Activated T-helper 9 cell treated with anti-CD3 and anti-CD28 coated beads, Interleukin-2, amount 50 U/mL, for 16 hours (primary cell): ENCODE measurements at regions not wholly inside any gene's neighbourhood (a gene's known extent, or its start where the extent isn't known, plus 50 kb on each side); places are given as distances from the start of the nearest gene placed in this dataset.
"Not testable (repeated sequence)": the region's sequence is repeated elsewhere in the genome, so short reads cannot be mapped to it uniquely, and the experiment has no call there.

ENCODE experiments used
- DNase-seq: peaks from one replicate; pipeline ENCODE4 v3.0.0-alpha.2; 2020; ENCODE audit warnings: low read depth

DNA sequence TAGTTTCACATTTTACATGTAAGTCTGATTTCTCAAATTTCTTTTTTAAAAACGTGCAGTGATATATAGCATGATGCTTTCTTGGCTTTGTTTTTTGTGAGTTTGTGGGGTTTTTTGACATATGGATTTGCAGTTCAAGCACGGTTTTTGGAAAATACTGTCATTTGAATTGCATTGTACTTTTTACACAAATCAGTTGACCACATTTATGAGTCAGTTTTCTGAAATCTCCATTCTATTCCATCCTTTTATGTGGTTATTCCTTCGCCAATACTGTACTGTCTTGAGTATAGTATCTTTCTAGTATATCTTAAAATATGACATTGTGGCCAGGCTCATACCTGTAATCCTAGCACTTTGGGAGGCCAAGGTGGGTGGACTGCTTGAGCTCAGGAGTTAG lies 890.0 kb upstream of the CITED2 start:
- DNase-seq = no peak

DNA sequence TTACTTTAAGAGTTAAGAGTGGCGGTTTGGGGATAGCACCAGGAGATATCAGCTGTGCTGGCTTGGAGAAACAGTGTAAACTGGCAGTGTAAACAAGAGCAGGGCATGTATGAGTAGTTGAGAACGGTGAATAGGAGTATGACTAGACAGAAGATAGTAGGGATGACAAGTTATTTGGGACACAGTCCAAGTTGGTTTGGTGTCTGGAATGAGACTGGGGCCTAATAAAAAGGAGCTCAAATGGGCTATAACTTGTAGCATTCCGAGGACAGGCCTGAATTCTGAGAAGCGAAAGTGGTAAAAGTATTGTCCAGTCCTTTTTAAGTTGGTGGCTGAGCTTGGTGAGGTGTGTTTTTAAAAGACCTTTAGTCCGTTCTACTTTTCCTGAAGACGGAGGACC lies 883.9 kb upstream of the CITED2 start:
- DNase-seq = not testable (repeated sequence)

GRCh38 chr6:140256248-140256647 lies 881.8 kb upstream of the CITED2 start:
- no peak for DNase-seq

DNA sequence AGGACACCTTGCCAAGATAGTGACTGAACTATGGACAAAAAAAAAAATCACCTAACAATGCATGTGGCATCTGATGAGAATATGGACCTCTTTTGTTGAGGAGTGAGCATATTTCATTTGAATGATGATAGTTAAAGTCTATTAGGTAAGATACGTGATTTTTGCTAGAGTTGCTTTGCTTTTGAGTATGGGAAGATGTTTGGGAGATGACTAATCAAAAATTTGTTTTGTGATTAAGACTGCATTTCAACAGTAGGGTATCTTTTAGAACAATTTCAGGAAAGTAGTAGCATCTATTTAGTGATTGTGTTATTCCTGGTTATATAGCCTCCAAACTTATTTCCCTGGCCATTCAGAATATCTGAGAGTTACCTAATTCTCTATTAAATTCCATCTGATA lies 878.6 kb upstream of the CITED2 start:
- DNase-seq = no peak

DNA sequence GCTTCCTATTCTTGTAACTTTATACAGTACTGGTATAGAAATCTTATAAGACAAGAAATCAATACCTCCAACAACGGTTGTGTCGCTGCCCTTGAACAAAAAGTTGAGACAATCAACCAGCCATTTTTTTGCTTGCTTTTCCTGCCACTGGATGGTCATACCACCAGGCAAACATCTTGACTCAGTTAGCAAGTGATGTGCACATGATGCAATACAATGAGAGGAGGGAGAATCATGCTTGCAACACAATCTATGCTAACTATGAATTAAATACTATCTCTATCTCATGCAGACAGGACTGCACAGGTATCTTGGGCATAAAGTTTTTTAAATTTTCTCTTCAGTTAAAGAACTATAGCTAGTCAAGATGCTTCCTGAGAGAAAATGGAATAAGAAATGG lies 877.7 kb upstream of the CITED2 start:
- DNase-seq = no peak

- no peak for DNase-seq
These were observed 871.0 kb upstream of the CITED2 start for GRCh38 chr6:140245296-140246040.

GRCh38 chr6:140237251-140237650 lies 862.8 kb upstream of the CITED2 start:
- DNase-seq = no peak

GRCh38 chr6:140236732-140237131 lies 862.3 kb upstream of the CITED2 start:
- no peak for DNase-seq

DNA sequence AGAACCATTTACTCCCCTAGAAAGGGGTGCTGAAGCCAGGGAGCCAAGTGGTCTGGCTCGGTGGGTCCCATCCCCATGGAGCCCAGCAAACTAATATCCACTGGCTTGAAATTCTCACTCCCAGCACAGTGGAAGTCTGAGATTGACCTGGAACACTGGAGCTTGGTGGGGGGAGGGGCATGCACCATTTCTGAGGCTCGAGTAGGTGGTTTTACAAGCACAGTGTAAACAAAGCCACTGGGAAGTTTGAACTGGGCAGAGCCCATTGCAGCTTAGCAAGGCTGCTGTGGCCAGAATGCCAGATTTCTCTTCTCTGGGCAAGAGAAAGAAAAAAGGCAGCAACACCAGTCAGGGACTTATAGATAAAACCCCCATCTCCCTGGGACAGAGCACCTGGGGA lies 855.8 kb upstream of the CITED2 start:
- DNase-seq = no peak

GRCh38 chr6:140228491-140228890 lies 854.0 kb upstream of the CITED2 start:
- DNase-seq = no peak

GRCh38 chr6:140226637-140227036 lies 852.2 kb upstream of the CITED2 start:
- no peak for DNase-seq

GRCh38 chr6:140225701-140226436 lies 851.4 kb upstream of the CITED2 start:
- DNase-seq = no peak

GRCh38 chr6:140217283-140217682 lies 842.8 kb upstream of the CITED2 start:
- no peak for DNase-seq

- DNase-seq = no peak
These were observed 835.3 kb upstream of the CITED2 start for GRCh38 chr6:140209775-140210174.

GRCh38 chr6:140208286-140208685 lies 833.8 kb upstream of the CITED2 start:
- no peak for DNase-seq

GRCh38 chr6:140205795-140206593 lies 831.5 kb upstream of the CITED2 start:
- no peak for DNase-seq

GRCh38 chr6:140204154-140204553 lies 829.7 kb upstream of the CITED2 start:
- no peak for DNase-seq

- no peak for DNase-seq
These were observed 829.3 kb upstream of the CITED2 start for GRCh38 chr6:140203661-140204147.

GRCh38 chr6:140202964-140203515 lies 828.6 kb upstream of the CITED2 start:
- no peak for DNase-seq

DNA sequence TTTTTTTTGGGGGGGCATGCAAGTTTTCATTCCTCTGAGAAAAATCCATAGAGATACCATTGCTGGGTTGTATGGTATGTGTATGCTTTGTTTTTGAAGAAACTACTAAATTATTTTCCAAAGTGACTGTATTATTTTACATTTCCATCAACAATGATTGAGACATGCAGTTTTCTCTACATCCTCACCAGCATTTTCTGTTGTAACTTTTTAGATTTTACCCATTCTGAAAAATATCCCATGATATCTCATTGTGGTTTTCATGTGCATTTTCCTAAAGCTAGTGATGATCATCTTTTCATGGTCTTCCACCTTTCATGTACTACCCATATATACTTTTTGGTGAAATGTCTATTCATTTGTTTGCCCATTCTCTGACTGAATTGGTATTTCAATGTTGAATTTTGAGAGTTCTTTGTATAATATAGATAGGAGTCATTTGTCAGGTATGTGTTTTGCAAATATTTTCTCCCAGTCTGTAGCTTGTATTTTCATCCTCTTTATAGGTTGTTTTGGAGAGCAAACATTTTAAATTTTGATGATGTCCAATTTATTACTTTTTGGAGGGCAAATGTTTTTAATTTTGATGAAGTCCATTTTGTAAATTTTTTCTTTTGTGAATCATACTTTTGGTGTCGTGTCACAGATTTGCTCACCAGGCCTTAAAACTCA lies 827.5 kb upstream of the CITED2 start:
- no peak for DNase-seq

GRCh38 chr6:140193269-140193668 lies 818.8 kb upstream of the CITED2 start:
- DNase-seq = no peak

GRCh38 chr6:140192018-140192417 lies 817.6 kb upstream of the CITED2 start:
- no peak for DNase-seq
